ENCODE measurements at regions not wholly inside any gene's neighbourhood (a gene's known extent, or its start where the extent isn't known, plus 50 kb on each side); places are given as distances from the start of the nearest gene placed in this dataset.

DNA sequence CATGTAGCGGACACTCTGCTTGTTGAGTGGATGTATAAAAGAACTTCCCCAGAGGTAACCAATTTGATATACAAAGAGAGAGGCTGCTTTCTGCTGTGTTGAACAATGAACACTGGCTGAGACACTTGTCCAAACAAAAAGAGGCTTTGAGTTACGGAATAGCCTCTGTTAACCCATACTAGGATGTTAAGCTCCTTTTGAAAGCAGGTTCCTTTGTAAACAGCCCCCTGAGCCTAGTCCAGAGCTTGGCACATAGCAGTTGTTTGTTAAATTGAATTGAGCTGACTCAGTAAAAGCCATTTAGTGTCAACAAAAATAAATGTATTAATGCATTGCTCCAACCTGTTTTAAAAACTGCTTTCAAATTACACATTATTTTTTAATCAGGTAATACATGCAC is 200.1 kb downstream of the MZT1 start:
- DNase-seq, result peak; percentile 33

DNA sequence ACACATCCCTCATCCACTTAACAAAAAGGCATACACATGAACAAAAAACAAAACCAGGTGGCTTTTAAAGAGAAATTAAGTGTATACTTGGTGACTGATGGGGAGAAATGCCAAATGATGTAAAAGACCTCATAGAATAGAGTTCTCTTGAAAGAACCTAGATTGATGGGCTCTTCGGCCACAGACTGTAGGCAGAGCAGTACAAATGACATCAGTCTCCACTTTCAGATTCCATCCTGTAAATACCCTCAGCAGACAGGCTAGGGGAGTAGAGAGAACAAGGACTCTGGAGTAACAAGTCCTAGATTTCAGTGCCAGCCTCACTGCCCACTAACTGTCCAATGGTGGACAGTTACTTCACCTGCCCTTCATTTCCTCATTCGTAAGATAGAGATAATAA is 203.8 kb downstream of the MZT1 start:
- DNase-seq, result no peak

DNA sequence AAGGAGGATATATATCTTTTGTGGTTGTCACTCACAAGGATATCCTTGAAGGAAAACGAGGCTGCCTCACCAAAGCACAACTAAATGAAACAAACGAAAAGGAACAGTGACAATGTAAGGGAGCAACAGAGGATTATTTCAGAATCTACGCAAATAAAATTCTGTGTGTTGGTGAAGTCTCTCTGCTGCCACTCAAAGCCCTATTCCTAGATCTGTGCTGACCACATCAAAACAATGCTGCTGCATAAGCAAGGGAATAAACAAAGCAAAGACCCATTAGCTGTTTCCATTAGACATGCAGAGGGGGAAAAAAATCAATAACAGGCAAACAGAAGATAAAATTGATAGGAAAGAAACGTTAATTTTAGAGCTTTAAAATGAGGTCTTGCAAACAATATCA is 204.4 kb downstream of the MZT1 start:
- DNase-seq, result no peak

DNA sequence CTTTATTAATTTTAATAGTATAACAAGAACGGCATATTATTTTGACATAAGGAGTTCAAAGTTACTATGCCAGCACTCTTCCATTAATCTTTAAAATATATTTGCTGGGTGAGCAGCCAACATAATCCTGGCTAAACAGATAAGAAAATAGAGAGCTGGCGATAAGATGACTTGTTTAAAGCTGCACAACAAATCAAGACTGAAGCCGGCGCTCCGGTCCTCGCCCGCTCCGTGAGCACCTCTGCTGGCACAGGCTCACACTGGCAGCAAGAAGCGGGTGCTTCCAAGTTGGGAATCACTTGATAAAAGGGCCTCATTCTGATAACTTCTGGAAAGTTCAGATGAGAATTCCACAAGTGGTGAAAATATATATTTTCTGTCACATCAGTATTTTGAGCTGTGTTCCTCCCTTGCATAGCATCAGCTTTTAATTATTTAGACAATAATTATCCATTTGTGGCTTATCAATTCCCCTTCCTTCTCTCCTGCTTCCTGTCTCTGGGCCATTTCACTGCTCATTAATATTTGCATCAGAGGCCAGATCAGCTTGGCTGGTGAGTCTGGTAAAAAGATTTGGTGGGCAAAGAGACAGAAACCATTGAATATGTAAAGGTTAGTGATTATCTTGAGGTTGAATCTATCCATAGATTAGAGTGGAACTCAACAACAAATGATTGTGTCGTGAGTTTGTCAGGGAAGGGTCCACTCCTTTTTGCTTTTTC is 205.3 kb downstream of the MZT1 start:
- no peak for DNase-seq

DNA sequence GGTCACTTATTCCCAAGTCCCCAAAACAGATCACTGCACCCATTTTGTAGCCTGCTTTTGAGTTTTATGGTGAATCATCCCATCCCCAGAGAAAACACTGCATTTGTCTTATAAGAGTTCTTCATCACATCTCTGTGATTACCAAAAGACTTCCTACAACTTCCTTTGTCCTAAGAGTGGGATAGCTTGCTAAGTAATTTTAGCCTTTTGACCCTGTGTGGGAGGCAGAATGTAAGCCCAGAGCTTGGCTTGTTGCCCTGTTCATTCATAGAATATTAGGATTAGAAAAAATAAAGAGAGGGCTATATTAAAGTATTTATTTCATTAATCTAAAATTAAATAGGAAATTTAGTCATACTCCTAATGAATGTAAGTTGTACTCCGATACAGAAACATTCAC is 213.3 kb downstream of the MZT1 start:
- DNase-seq, result no peak

DNA sequence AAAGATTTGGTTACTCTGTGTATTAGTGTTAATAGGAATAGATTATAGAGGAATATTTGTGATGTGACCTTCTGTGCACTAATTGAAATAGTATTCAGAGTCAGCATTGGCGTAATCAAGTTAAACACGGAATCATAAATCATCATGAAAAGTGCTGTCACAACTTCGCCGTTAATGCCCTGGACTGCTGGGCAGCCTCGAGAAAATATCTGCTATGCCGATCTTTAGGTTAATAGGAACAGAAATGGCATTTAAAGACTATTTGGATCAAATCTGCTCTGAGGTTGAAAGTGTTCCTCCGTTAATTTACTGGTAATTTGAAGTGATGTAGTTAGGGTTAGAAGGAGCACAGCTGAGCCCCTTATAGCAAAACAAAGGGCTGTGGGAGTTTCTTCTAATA is 219.0 kb downstream of the MZT1 start:
- no peak for DNase-seq

DNA sequence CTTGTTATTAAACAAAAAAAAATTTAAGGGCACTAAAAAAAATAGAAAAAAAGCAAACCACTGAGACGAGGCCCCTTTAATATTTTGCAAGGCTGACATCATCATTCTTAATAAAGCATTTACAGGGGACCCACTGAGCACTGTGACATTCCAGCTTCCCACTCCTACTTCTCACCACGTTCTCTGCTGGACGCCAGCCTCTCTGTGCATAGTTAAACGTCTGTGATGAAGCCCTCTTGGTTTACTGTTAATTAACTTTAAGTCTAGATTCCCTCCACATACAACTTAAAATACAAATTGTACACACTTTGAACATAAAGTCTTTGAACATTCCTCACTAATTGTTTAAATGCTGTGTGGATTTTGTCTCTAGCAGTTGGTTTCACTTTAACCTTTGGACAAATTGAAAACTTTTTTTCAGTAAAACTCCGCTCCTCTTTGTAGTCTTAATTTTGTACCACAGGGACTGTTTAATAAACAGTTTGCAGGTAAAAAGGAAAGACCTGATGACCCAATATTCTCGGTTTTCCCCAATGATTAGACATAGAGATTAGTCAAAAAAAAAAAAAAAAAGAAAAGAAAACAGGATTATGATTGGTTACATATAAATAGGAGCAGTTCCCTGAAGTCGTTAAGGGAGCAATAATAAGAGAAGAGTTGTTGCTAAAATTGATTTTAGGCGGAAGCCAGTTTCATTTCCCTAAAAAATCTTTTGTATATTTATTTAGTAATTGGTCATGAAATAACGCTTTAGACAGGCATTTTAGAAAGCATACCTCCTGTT is 219.8 kb downstream of the MZT1 start:
- no peak for DNase-seq

DNA sequence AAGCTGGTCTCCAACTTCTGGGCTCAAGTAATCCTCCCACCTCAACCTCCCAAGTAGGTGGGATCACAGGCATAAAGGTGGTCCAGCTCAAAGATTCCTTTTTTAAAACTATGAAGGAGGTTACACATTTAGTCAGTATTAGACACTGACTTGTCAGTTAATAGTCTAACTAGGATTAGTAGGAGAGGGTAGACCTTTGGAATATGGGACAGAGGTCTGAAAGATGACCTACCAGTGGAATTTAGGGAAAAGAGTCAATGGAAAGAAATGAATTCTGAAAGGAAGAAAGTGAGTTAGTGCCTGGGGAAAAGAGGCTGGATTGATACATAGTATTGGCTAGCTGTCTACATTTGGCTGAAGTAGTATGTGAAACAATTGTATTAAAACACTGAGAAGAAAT is 220.7 kb downstream of the MZT1 start:
- DNase-seq, result no peak

DNA sequence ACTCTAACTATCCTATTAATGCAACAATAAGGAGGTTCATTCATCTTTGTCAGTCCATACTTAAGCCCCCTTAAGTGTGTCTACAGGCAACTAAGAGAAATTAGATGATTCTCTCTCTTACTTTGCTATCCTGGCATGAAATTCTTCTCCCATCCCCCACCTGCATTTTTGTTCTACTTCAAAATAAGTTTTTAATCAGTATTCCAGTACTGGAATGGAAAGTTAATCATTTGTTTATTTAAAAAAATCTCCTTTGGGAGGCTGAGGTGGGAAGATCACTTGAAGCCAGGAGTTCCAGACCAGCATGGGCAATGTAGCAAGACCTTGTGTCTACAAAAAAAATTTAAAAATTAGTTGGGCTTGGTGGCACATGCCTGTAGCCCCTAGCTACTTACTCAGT is 222.1 kb downstream of the MZT1 start:
- DNase-seq, result no peak

DNA sequence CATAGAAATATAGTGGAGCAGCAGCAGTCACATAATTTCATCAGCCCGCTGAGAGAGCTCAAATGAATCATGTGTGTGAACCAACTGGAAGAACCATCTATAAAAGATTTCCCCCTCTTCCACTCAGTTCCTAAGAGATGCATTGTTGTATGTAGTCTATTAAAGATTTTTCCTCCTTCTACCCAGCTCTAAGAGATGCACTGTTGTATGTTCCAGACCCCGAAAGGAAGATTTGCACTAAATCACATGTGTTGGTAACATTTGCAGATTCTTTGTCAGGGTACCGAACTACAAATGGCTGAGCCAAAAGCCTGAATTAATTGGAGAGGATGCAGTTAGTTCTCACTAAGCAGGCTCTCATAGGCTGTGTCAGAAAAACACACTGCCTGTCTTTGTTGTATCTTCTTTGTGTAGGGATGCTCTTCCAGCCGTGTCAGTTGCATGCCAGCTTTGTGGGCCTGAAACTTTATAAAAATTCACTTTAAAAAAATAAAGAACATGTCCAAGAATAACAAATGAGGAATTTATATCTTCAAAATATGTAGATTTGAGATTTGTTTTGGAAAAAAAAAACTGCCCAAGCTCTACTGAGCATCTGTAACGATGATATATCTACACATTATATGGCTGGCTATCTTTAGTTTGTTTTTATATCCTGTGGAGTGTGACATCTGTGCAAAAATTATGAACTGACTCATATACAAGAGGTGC is 223.1 kb downstream of the MZT1 start:
- DNase-seq, result no peak

DNA sequence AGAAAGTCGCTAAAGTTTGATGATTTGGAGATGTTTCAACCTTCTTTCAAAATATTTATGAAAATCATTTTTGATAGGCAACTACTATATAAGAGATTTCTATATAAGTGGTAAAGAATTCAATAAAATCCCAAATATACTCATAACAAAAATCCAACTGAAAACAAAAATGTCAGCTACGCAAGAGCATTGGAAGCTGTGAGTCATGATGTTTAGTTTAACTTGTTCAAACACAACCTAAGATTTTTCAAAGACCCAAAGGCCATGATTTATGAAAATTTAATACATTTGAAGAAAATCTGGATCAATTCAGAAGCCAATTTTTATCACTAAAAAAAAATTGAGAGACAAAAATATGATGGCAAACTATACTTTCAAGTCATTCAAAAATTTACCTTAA is 226.6 kb downstream of the MZT1 start:
- DNase-seq, result no peak

DNA sequence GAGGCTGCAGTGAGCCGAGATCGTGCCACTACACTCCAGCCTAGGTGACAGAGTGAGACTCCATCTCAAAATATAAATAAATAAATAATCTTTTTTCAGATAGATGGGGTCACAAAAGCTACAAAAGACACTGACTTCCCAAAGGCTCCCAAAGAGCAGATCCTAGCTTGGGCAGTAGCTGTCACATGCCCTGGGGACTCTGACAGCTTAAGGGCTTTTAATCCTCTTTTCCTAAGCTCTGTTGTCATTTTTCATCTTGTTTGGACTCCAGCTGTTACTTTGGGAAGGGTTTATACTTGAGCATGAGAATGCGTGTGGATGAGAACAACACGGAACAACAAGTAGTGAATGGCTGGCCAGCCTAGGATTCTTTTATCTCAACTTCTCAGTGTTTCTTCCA is 231.7 kb downstream of the MZT1 start:
- DNase-seq, result no peak

DNA sequence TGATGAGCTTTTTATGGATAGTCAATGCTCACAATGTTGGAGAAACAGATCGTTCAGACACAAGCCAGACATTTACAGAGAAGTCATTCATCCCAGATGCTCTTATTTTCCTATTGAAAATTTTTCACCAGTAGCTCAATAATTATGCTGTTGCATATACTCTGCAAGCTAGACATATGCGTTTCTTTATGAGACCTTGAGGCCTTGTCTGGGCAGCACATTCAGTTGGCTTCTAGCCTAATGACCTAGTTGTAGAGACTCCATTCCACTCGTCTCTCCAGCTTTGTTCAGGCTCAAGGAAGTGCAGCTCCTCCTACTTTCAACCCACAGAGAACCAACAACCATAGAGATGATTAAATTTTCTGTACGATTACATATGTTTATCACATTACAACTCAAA is 237.7 kb downstream of the MZT1 start:
- DNase-seq, result no peak

DNA sequence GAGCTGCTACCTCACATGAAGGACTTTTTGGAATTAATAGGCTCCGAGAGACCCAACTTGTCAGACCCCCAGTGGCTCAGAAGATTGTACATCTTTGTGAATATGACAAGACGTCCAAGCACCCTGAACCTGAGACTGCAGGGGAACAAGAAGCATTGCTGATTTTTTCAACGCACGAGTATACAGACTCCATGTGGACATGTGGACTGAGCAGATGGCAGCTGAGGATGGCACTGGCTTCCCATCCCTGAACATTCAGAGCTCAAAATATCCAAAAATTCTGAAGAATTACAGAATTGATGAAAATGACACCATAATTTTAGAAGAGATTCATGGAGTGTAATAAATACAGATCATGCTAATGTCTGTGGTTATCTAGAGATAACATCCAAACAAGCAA is 254.1 kb downstream of the MZT1 start:
- DNase-seq, result no peak

DNA sequence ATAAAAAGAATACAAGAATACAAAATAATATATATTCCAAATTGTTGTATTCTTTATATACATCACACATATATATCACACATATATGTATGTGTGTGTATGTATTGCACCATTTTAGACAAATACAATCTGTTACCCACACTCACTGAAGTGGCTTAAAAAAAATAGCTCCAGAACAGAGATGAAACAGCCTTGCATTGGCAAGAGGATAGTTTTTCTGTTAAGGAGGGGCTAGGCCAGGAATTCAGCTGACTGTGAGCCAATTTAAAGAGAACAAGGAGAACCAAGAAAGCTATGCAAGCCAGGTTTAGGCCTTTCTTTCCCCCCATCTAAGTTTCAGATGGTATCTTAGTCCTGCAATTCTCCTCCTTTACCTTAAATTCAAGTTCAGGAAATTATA is 257.5 kb downstream of the MZT1 start:
- no peak for DNase-seq

DNA sequence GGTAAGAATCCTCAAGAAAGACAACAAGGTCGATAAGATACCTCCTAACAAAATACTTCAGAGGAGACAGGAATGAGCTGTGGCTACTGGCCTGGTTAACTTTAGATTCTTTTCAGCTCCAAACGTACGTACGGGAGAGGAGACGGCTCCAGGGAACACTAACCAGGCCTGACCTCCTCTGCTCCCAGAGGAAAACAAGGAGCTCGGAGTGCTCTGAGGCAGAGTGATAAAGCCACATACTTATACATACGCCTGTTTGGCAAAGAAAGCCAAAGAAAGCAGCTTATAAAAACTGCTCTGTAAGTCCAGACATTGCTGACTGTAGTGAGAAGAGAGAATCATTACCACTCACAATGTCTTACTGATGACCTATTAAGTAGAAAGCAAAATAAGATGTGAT is 263.9 kb downstream of the MZT1 start:
- no peak for DNase-seq

DNA sequence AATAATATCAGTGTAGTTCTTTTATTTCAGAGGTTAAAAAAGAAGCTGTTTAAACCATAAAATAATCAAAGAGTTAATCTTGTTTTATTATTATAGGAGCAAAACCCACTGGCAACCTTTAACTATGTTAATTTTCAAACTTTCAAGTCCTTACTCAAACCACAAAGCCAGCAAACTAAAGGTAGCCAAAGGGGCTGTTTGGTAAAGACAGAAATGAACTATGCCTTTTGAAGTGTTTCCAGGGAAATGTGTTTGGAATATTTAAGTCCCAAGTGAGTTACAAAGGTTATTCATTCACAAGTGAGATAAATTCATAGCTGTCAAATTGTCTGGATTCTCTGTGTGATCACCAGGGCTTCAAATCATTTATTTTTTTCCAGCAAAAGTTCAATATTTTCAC is 264.7 kb downstream of the MZT1 start:
- DNase-seq, result no peak

DNA sequence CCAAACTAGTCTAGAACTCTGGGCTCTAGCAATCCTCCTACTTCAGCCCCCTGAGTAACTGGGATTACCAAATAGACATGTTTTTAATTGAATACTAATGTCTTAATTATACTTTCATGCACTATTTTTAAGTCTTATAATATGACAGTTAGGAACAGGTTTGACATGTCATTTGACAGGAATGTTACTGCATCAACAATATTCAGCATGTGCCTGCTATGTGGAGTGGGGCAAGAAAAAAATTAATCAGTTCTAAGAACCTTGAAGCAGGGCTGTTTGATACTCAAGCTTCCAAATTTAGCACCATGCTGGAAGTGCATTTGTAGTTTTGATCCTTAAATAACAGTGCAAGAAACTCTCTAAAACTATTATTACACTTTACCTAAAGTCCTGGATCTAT is 265.3 kb downstream of the MZT1 start:
- no peak for DNase-seq

DNA sequence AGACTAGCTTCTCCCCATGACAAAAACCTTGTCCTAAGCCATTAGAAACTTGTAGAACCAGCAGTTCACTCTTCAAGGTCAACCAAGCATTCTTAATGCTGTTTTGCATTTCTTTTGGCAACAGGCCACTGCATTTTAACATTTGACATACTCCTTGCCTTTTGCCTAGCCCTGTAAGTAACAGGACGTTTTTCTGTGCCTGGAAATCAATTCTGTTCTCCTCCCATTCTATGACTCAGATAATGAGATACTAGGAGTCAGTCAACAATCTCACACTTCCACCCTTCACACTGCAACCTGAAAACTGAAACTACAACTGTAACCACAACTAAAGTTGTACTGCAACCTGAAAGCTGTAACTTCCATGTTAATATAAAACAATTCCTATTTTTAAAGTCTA is 268.7 kb downstream of the MZT1 start:
- DNase-seq, result no peak

DNA sequence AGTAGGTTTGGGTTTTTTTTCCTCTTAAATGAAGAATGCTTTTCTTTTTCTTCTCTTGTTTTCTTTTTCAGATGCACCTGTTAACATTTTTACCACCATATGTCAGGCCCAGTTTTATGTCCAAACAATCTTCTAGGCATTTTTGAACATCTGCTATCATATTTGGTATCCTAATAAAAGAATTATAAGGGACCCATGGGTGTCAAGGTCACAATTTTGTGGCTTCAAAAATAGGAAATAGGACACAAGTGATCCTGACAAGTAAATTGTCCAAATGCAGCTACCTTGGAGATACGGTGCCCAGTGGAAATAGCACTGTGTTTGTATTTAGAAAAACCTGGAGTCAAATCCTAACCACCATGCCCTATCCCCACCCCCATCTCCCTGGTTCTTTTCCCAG is 270.3 kb downstream of the MZT1 start:
- DNase-seq, result no peak

DNA sequence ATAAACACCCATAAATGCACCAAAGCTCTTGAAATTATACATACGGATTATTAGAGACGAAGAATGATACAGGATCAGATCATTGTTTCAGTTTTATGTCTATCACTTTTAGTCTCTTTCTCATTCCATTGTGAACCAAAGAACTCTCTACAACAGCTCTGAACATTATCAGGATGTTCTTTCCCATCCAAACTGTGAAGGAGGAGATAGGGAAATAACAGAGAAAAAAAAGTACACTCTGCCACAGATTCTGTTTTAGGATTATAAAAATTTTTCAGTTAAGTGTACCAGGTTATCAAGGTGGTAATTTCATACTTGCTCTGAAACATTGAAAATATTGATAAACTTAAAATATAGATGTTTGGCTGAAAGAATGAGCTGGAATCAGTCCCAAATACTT is 270.9 kb downstream of the MZT1 start:
- DNase-seq, result no peak

DNA sequence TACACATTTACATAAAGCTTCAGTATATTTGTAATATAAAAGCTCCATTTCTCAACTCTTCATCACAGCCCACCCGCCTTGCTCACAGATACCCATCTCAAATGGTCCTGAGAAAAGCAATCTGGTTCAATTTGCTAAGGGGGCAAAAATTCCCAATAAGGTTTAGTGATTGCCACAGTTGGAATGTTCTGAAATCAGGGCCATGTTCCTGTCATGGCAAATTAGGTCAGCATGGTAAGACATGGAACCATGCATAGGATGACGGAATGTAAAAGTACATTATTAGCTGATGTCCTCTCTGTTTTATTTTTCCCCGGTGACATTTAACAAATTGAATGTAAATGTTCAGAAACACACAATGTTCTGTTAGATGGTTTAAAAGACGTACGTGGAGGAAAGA is 274.3 kb downstream of the MZT1 start:
- DNase-seq, result no peak

DNA sequence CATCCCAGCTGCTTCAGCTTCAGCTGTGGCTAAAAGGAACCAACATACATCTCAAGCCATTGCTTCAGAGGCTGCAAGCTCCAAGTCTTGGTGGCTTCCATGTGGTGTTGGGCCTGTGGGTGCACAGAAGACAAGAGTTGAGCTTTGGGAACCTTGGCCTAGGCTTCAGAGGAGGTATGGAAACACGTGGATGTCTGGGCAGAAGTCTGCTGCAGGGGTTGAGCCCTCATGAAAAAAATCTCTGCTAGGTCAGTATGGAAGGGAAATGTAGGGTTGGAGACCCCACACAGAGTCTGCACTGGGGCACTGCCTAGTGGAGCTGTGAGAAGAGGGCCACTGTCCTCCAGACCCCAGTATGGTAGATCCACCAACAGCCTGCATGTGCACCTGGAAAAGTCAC is 279.3 kb downstream of the MZT1 start:
- DNase-seq, result no peak

DNA sequence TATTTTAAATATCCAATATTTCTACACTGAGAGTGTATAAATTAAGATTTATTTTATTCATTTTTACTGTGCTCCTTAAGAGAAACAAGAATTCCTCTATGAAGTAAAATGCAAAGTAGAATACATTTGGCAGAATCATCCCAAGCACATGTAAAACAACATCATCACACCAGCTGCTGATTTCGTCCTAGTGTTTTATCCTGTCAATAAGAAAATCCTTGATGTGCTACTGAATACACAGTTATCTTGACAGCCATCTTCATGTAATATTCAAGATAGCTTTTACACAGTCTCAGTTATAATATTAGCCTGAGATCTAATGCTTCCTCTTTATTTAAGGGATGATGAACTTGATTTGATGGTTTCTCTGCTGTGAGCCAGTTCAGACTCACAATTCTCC is 282.4 kb downstream of the MZT1 start:
- DNase-seq, result no peak
